ENCODE measurements at regions not wholly inside any gene's neighbourhood (a gene's known extent, or its start where the extent isn't known, plus 50 kb on each side); places are given as distances from the start of the nearest gene placed in this dataset.

DNA sequence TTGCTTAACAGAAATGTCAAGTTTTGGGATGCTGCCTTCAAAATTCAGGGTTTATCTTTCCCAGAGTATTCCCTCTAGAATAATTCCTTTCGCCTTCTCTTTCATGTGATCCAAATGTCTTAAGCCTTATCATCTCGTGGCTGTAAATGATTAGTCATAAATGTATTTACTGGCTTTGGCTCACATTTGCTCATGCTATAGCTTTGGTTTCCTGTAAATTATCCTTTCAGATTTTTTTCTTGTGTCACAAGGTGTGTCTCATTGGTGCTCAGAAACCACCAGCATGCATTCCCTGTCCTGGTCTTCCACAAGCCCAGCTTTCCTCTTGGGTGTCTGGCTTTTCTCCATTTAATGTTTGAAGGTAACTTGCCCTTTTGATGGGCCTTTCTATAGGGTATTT, 692.7 kb upstream of the ALCAM start:
- no peak for TF ChIP-seq POLR2A (IDR thresholded peaks at IDR 0.05)
- TF ChIP-seq, protein P1, sequence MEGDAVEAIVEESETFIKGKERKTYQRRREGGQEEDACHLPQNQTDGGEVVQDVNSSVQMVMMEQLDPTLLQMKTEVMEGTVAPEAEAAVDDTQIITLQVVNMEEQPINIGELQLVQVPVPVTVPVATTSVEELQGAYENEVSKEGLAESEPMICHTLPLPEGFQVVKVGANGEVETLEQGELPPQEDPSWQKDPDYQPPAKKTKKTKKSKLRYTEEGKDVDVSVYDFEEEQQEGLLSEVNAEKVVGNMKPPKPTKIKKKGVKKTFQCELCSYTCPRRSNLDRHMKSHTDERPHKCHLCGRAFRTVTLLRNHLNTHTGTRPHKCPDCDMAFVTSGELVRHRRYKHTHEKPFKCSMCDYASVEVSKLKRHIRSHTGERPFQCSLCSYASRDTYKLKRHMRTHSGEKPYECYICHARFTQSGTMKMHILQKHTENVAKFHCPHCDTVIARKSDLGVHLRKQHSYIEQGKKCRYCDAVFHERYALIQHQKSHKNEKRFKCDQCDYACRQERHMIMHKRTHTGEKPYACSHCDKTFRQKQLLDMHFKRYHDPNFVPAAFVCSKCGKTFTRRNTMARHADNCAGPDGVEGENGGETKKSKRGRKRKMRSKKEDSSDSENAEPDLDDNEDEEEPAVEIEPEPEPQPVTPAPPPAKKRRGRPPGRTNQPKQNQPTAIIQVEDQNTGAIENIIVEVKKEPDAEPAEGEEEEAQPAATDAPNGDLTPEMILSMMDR (IDR thresholded peaks at IDR 0.05): no peak
